Loucy (cell line): ENCODE measurements at regions not wholly inside any gene's neighbourhood (a gene's known extent, or its start where the extent isn't known, plus 50 kb on each side); places are given as distances from the start of the nearest gene placed in this dataset.

Experiments
- H2AFZ ChIP-seq: fragments of 200-600 bp; sonication (generic); 2 replicates; pipeline ENCODE4 v1.6.0; 2016; ENCODE audit warnings: antibody characterized with exemption, mild to moderate bottlenecking, low read length, moderate library complexity
- H3F3A ChIP-seq: fragments of 200-600 bp; 2 replicates; pipeline ENCODE4 v1.6.0; 2016; ENCODE audit warnings: antibody characterized with exemption, low read depth, mild to moderate bottlenecking
- H3K27me3 ChIP-seq: fragments of 200-600 bp; sonication (generic); 2 replicates; pipeline ENCODE4 v1.6.1; 2014; ENCODE audit warnings: low read length, mild to moderate bottlenecking; ENCODE audit not compliant: insufficient read depth, poor library complexity, severe bottlenecking
- H3K36me3 ChIP-seq: fragments of 200-600 bp; sonication (generic); 2 replicates; pipeline ENCODE4 v1.6.1; 2016; ENCODE audit warnings: low read length; ENCODE audit not compliant: insufficient read depth
- H3K4me1 ChIP-seq: fragments of 200-600 bp; sonication (generic); 2 replicates; pipeline ENCODE4 v1.5.1; 2014; ENCODE audit warnings: low read length, mild to moderate bottlenecking; ENCODE audit not compliant: insufficient read depth, poor library complexity, severe bottlenecking
- H3K4me2 ChIP-seq: fragments of 200-600 bp; sonication (generic); 2 replicates; pipeline ENCODE4 v1.6.0; 2014; ENCODE audit warnings: antibody characterized with exemption, low read length, low read depth, mild to moderate bottlenecking; ENCODE audit not compliant: poor library complexity, severe bottlenecking
- H3K4me3 ChIP-seq: fragments of 200-600 bp; sonication (generic); 2 replicates; pipeline ENCODE4 v1.5.1; 2014; ENCODE audit warnings: low read length, mild to moderate bottlenecking, mixed read lengths; ENCODE audit not compliant: poor library complexity, severe bottlenecking
- H3K79me2 ChIP-seq: fragments of 200-600 bp; sonication (generic); 2 replicates; pipeline ENCODE4 v1.6.1; 2014; ENCODE audit warnings: low read length; ENCODE audit not compliant: insufficient read depth
- H3K9ac ChIP-seq: fragments of 200-600 bp; sonication (generic); 2 replicates; pipeline ENCODE4 v1.6.0; 2014; ENCODE audit warnings: mild to moderate bottlenecking, low read depth, low read length, moderate library complexity; ENCODE audit not compliant: poor library complexity, severe bottlenecking
- H3K9me2 ChIP-seq: fragments of 200-600 bp; sonication (generic); replicated peaks from 2 replicates; pipeline ENCODE4 v1.6.1; 2016; ENCODE audit warnings: low read depth, low read length, mixed read lengths
- H3K9me3 ChIP-seq: fragments of 200-600 bp; sonication (generic); 2 replicates; pipeline ENCODE4 v1.6.1; 2014; ENCODE audit warnings: mild to moderate bottlenecking, antibody characterized with exemption, low read length, low read depth; ENCODE audit not compliant: insufficient read depth
- H4K20me1 ChIP-seq: fragments of 200-600 bp; sonication (generic); 2 replicates; pipeline ENCODE4 v1.6.0; 2014; ENCODE audit warnings: antibody characterized with exemption, low read length, mild to moderate bottlenecking; ENCODE audit not compliant: insufficient read depth, poor library complexity, severe bottlenecking
- CTCF ChIP-seq: fragments of 200-600 bp; sonication (generic); conservative IDR thresholded peaks from 2 replicates; pipeline ENCODE4 v1.5.1; 2014; ENCODE audit warnings: mild to moderate bottlenecking, antibody characterized with exemption, low read length
- EZH2phosphoT487 ChIP-seq: fragments of 200-600 bp; IDR thresholded peaks from 2 replicates; pipeline ENCODE4 v1.6.1; 2018; ENCODE audit warnings: antibody characterized with exemption, mild to moderate bottlenecking, moderate library complexity, borderline replicate concordance

GRCh38 chr5:86926033-86926432 lies 308.3 kb downstream of the COX7C start:
- H3K9me2 ChIP-seq: no peaks in the 10 kb centered on the region
- TF ChIP-seq EZH2phosphoT487 (no peak), CTCF (no peak)
- no peaks in the 10 kb centered on the region for H3K9me3 ChIP-seq
- H3K9ac ChIP-seq: no peak overlapping the region
- no peaks in the 10 kb centered on the region for H3K4me1 ChIP-seq
- no peak overlapping the region for H3K4me3 ChIP-seq
- H4K20me1 ChIP-seq: no peaks in the 10 kb centered on the region
- no peaks in the 10 kb centered on the region for H3K79me2 ChIP-seq
- no peak overlapping the region for H3K4me2 ChIP-seq
- H2AFZ ChIP-seq: no peak overlapping the region
- H3K27me3 ChIP-seq: no peaks in the 10 kb centered on the region
- H3F3A ChIP-seq: no peaks in the 10 kb centered on the region
- H3K36me3 ChIP-seq: no peaks in the 10 kb centered on the region

- no peak overlapping the region for H3K4me3 ChIP-seq
Observed at GRCh38 chr5:86929123-86929766, 311.5 kb downstream of the COX7C start.

GRCh38 chr5:86951761-86952160 lies 315.9 kb upstream of the RASA1 start:
- no peaks in the 10 kb centered on the region for H3K4me1 ChIP-seq
- no peaks in the 10 kb centered on the region for H3F3A ChIP-seq
- H3K27me3 ChIP-seq: no peaks in the 10 kb centered on the region
- no peak overlapping the region for H2AFZ ChIP-seq
- H3K79me2 ChIP-seq: no peaks in the 10 kb centered on the region
- no peak overlapping the region for H3K4me2 ChIP-seq
- H3K9me3 ChIP-seq: no peaks in the 10 kb centered on the region
- no peaks in the 10 kb centered on the region for H4K20me1 ChIP-seq
- no peak overlapping the region for H3K4me3 ChIP-seq
- H3K36me3 ChIP-seq: no peaks in the 10 kb centered on the region; the same call in 1 of the 2 replicates
- H3K9me2 ChIP-seq: no peaks in the 10 kb centered on the region
- TF ChIP-seq CTCF (no peak), EZH2phosphoT487 (no peak)
- no peak overlapping the region for H3K9ac ChIP-seq

More at GRCh38 chr5:86929123-86929766, 311.5 kb downstream of the COX7C start:
- H3K36me3 ChIP-seq: no peaks in the 10 kb centered on the region
- H3F3A ChIP-seq: no peaks in the 10 kb centered on the region
- TF ChIP-seq CTCF (no peak), EZH2phosphoT487 (no peak)
- no peaks in the 10 kb centered on the region for H3K9me2 ChIP-seq
- H3K9ac ChIP-seq: no peak overlapping the region
- H2AFZ ChIP-seq: no peak overlapping the region
- no peaks in the 10 kb centered on the region for H3K27me3 ChIP-seq
- H3K4me2 ChIP-seq: no peak overlapping the region
- H4K20me1 ChIP-seq: no peaks in the 10 kb centered on the region
- no peaks in the 10 kb centered on the region for H3K4me1 ChIP-seq
- H3K9me3 ChIP-seq: no peaks in the 10 kb centered on the region
- H3K79me2 ChIP-seq: no peaks in the 10 kb centered on the region
